ENCODE measurements at regions not wholly inside any gene's neighbourhood (a gene's known extent, or its start where the extent isn't known, plus 50 kb on each side); places are given as distances from the start of the nearest gene placed in this dataset.

- CTCF ChIA-PET (ENCODE audit: low intra/inter-chr PET ratio) = no interaction called here
- no peaks in the 10 kb centered on the region for H4K20me1 ChIP-seq (replicated peaks; ENCODE audit: control insufficient read depth, insufficient read depth, low read length)
- POLR2A ChIA-PET = no interaction called here
- no peak overlapping the region for H3K4me3 ChIP-seq
- ATAC-seq = no peak
- TF ChIP-seq TFAP4 (CRISPR knock-in tag; IDR thresholded peaks at IDR 0.05; ENCODE audit: borderline replicate concordance) = no peak
- TF ChIP-seq ZNF512 (tag; IDR thresholded peaks at IDR 0.05) = no peak
- no peak for TF ChIP-seq SPI1 (IDR thresholded peaks at IDR 0.05; ENCODE audit: borderline replicate concordance, low read depth, low read length)
- TF ChIP-seq ZNF134 (CRISPR knock-in tag; conservative IDR thresholded peaks at IDR 0.05) = peak; percentile 96
- no peak for TF ChIP-seq BRD9 (IDR thresholded peaks at IDR 0.05; ENCODE audit: low read depth, partially characterized antibody)
- TF ChIP-seq PYGO2 (tag; IDR thresholded peaks at IDR 0.05) = no peak
- TF ChIP-seq RBM25 (IDR thresholded peaks at IDR 0.05; ENCODE audit: low read depth, low read length, severe bottlenecking) = peak; percentile 45
- TF ChIP-seq, protein P1, sequence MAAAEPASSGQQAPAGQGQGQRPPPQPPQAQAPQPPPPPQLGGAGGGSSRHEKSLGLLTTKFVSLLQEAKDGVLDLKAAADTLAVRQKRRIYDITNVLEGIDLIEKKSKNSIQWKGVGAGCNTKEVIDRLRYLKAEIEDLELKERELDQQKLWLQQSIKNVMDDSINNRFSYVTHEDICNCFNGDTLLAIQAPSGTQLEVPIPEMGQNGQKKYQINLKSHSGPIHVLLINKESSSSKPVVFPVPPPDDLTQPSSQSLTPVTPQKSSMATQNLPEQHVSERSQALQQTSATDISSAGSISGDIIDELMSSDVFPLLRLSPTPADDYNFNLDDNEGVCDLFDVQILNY (CRISPR knock-in tag; IDR thresholded peaks at IDR 0.05) = no peak
- TF ChIP-seq, protein P2, sequence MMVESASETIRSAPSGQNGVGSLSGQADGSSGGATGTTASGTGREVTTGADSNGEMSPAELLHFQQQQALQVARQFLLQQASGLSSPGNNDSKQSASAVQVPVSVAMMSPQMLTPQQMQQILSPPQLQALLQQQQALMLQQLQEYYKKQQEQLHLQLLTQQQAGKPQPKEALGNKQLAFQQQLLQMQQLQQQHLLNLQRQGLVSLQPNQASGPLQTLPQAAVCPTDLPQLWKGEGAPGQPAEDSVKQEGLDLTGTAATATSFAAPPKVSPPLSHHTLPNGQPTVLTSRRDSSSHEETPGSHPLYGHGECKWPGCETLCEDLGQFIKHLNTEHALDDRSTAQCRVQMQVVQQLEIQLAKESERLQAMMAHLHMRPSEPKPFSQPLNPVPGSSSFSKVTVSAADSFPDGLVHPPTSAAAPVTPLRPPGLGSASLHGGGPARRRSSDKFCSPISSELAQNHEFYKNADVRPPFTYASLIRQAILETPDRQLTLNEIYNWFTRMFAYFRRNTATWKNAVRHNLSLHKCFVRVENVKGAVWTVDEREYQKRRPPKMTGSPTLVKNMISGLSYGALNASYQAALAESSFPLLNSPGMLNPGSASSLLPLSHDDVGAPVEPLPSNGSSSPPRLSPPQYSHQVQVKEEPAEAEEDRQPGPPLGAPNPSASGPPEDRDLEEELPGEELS (CRISPR knock-in tag; IDR thresholded peaks at IDR 0.05; ENCODE audit: borderline replicate concordance) = no peak
- no peak for TF ChIP-seq TCF3 (CRISPR knock-in tag; IDR thresholded peaks at IDR 0.05)
- no peaks in the 10 kb centered on the region for H3K4me1 ChIP-seq (replicated peaks in 1 of 2; ENCODE audit: control insufficient read depth in 2 of 2, insufficient read depth in 2 of 2, low read length in 2 of 2)
- H3K9ac ChIP-seq (ENCODE audit: insufficient read depth in 1 of 2, low read depth in 2 of 2, low read length in 2 of 2) = no peak overlapping the region
- 0 out of 5 replicates have a peak, but pooled peaks cover 0 to 7% of the 10 kb centered on the region in 2 experiments for H3K27me3 ChIP-seq (ENCODE audit: control insufficient read depth in 2 of 2, insufficient read depth in 2 of 2, low read length in 2 of 2)
- in situ Hi-C loops (cut with MboI) (no loop called here), intact Hi-C loops (cut with micrococcal nuclease) (no loop called here)
- H3K9me3 ChIP-seq (replicated peaks; ENCODE audit: control insufficient read depth, insufficient read depth, low read depth, low read length) = no peaks in the 10 kb centered on the region
- no peak overlapping the region for H3K27ac ChIP-seq (ENCODE audit: extremely low read depth, low read depth, low read length)
- FAIRE-seq = no peak
- no peaks in the 10 kb centered on the region for H3K9me1 ChIP-seq (ENCODE audit: control insufficient read depth, insufficient read depth, low read length)
- H3K4me2 ChIP-seq (ENCODE audit: insufficient read depth, low read length) = no peak overlapping the region
- BruUV-seq (replicated peaks) = no TSS peak
- WGBS (ENCODE audit: insufficient coverage, low coverage, missing lambda C conversion rate) = 4% methylated on average over 3 of the region's 3 CpGs
- no peaks in the 10 kb centered on the region for H3K79me2 ChIP-seq (ENCODE audit: control insufficient read depth, insufficient read depth, low read length)
- no peak for DNase-seq (ENCODE audit: extremely low read depth in 1 of 4, low spot score in 3 of 4)
- no peak overlapping the region for H2AFZ ChIP-seq (ENCODE audit: low read depth, low read length)
- no peaks in the 10 kb centered on the region for H3K36me3 ChIP-seq (ENCODE audit: control insufficient read depth, insufficient read depth, low read length)
Measured at GRCh38 chr1:114258074-114258473, 104.4 kb upstream of the SYT6 start.

Data from K562 (cell line).